SK-N-SH treated with all-trans-retinoic acid at 6 μM for 48 hours (cell line): ENCODE measurements at regions not wholly inside any gene's neighbourhood (a gene's known extent, or its start where the extent isn't known, plus 50 kb on each side); places are given as distances from the start of the nearest gene placed in this dataset.

Source experiments
- ATAC-seq: fragments of 200-7000 bp; cut with Tn5 transposase; 3 replicates; pipeline ENCODE4 v1.9.1; 2020; ENCODE audit warnings: mild to moderate bottlenecking, moderate library complexity
- ARNTL ChIP-seq: fragments of 450-650 bp; formaldehyde crosslinking; IDR thresholded peaks from 2 replicates; pipeline ENCODE4 v1.5.0; 2020; ENCODE audit warnings: low read depth, mild to moderate bottlenecking, moderate library complexity, borderline replicate concordance
- BACH2 ChIP-seq: fragments of 250-450 bp; sonication (Bioruptor Pico); IDR thresholded peaks from 2 replicates; pipeline ENCODE4 v1.9.0; 2021; ENCODE audit warnings: mild to moderate bottlenecking, borderline replicate concordance
- CREB5 ChIP-seq: fragments of 250-450 bp; sonication (Bioruptor Pico); IDR thresholded peaks from 2 replicates; pipeline ENCODE4 v1.5.1; 2020; ENCODE audit warnings: low read depth, mild to moderate bottlenecking, moderate library complexity
- CSDC2 ChIP-seq: fragments of 250-450 bp; sonication (Bioruptor Pico); IDR thresholded peaks from 2 replicates; pipeline ENCODE4 v1.5.0; 2020; ENCODE audit warnings: mild to moderate bottlenecking, moderate library complexity
- CSRNP3 ChIP-seq: fragments of 250-450 bp; sonication (Bioruptor Pico); IDR thresholded peaks from 2 replicates; pipeline ENCODE4 v1.5.1; 2021; ENCODE audit warnings: mild to moderate bottlenecking, moderate library complexity
- ESRRG ChIP-seq: fragments of 250-450 bp; sonication (Bioruptor Pico); IDR thresholded peaks from 2 replicates; pipeline ENCODE4 v1.6.1; 2021; ENCODE audit warnings: mild to moderate bottlenecking
- GLIS3 ChIP-seq: fragments of 250-450 bp; sonication (Bioruptor Pico); IDR thresholded peaks from 2 replicates; pipeline ENCODE4 v1.5.0; 2020; ENCODE audit warnings: mild to moderate bottlenecking, moderate library complexity
- ISL1 ChIP-seq: fragments of 250-450 bp; sonication (Bioruptor Pico); IDR thresholded peaks from 2 replicates; pipeline ENCODE4 v2.1.2; 2022; ENCODE audit warnings: mild to moderate bottlenecking, moderate library complexity
- OSR1 ChIP-seq: fragments of 250-450 bp; sonication (Bioruptor Pico); IDR thresholded peaks from 2 replicates; pipeline ENCODE4 v1.8.0; 2022; ENCODE audit warnings: moderate library complexity, mild to moderate bottlenecking, inconsistent platforms
- PATZ1 ChIP-seq: fragments of 250-450 bp; sonication (Bioruptor Pico); IDR thresholded peaks from 2 replicates; pipeline ENCODE4 v1.8.0; 2020; ENCODE audit warnings: mild to moderate bottlenecking, moderate library complexity, borderline replicate concordance
- POU6F1 ChIP-seq: fragments of 250-450 bp; sonication (Bioruptor Pico); IDR thresholded peaks from 2 replicates; pipeline ENCODE4 v1.8.0; 2021; ENCODE audit warnings: low read depth, mild to moderate bottlenecking, moderate library complexity, borderline replicate concordance
- PPARA ChIP-seq: fragments of 250-450 bp; sonication (Bioruptor Pico); IDR thresholded peaks from 2 replicates; pipeline ENCODE4 v1.5.0; 2020; ENCODE audit warnings: mild to moderate bottlenecking, borderline replicate concordance
- RARB ChIP-seq: fragments of 250-450 bp; sonication (Bioruptor Pico); IDR thresholded peaks from 2 replicates; pipeline ENCODE4 v1.8.0; 2021; ENCODE audit warnings: mild to moderate bottlenecking, moderate library complexity
- SNAI2 ChIP-seq: fragments of 250-450 bp; sonication (Bioruptor Pico); IDR thresholded peaks from 2 replicates; pipeline ENCODE4 v1.5.0; 2020; ENCODE audit warnings: mild to moderate bottlenecking, moderate library complexity
- TOX ChIP-seq: fragments of 250-450 bp; sonication (Bioruptor Pico); IDR thresholded peaks from 2 replicates; pipeline ENCODE4 v1.8.0; 2021; ENCODE audit warnings: mild to moderate bottlenecking, moderate library complexity, borderline replicate concordance
- TSHZ2 ChIP-seq: fragments of 250-450 bp; sonication (Bioruptor Pico); IDR thresholded peaks from 2 replicates; pipeline ENCODE4 v1.5.0; 2020; ENCODE audit warnings: mild to moderate bottlenecking, moderate library complexity
- ZC3H10 ChIP-seq: fragments of 250-450 bp; sonication (Bioruptor Pico); IDR thresholded peaks from 2 replicates; pipeline ENCODE4 v1.5.1; 2021; ENCODE audit warnings: mild to moderate bottlenecking, moderate library complexity
- ZFP3 ChIP-seq: fragments of 250-450 bp; sonication (Bioruptor Pico); IDR thresholded peaks from 2 replicates; pipeline ENCODE4 v1.5.0; 2020; ENCODE audit warnings: mild to moderate bottlenecking, moderate library complexity
- ZFP30 ChIP-seq: fragments of 450-650 bp; formaldehyde crosslinking; IDR thresholded peaks from 2 replicates; pipeline ENCODE4 v1.5.0; 2022; ENCODE audit warnings: mild to moderate bottlenecking, moderate library complexity
- ZNF565 ChIP-seq: fragments of 450-650 bp; formaldehyde crosslinking; conservative IDR thresholded peaks from 2 replicates; pipeline ENCODE4 v1.5.0; 2020; ENCODE audit warnings: low read depth, mild to moderate bottlenecking, moderate library complexity
- ZNF70 ChIP-seq: fragments of 450-650 bp; formaldehyde crosslinking; IDR thresholded peaks from 2 replicates; pipeline ENCODE4 v1.5.0; 2020; ENCODE audit warnings: mild to moderate bottlenecking, moderate library complexity
- ZNF8 ChIP-seq: fragments of 450-650 bp; formaldehyde crosslinking; IDR thresholded peaks from 2 replicates; pipeline ENCODE4 v1.5.0; 2020; ENCODE audit warnings: mild to moderate bottlenecking, moderate library complexity

GRCh38 chr4:64495946-64496345, 86.7 kb upstream of the TECRL start:
- TF ChIP-seq PATZ1 (CRISPR knock-in tag) (no peak), CSDC2 (CRISPR knock-in tag) (no peak), ARNTL (CRISPR knock-in tag) (no peak), POU6F1 (no peak), CSRNP3 (CRISPR knock-in tag) (no peak), TOX (CRISPR knock-in tag) (no peak), TSHZ2 (no peak), RARB (CRISPR knock-in tag) (no peak), CREB5 (CRISPR knock-in tag) (no peak), ZFP30 (CRISPR knock-in tag) (no peak), ISL1 (CRISPR knock-in tag) (no peak), ESRRG (CRISPR knock-in tag) (no peak), ZNF565 (CRISPR knock-in tag) (no peak), ZNF8 (CRISPR knock-in tag) (no peak), ZFP3 (CRISPR knock-in tag) (no peak), PPARA (no peak), SNAI2 (CRISPR knock-in tag) (no peak), BACH2 (CRISPR knock-in tag) (no peak), OSR1 (CRISPR knock-in tag) (no peak), ZC3H10 (CRISPR knock-in tag) (no peak)
- ATAC-seq: no peak

GRCh38 chr4:64489628-64490027, 80.4 kb upstream of the TECRL start:
- ATAC-seq: no peak
- TF ChIP-seq CSDC2 (CRISPR knock-in tag) (no peak), PPARA (no peak), ZNF8 (CRISPR knock-in tag) (no peak), ZFP30 (CRISPR knock-in tag) (no peak), ZFP3 (CRISPR knock-in tag) (no peak), SNAI2 (CRISPR knock-in tag) (no peak), GLIS3 (CRISPR knock-in tag) (no peak), ZNF70 (CRISPR knock-in tag) (no peak), ISL1 (CRISPR knock-in tag) (no peak), TOX (CRISPR knock-in tag) (no peak), POU6F1 (no peak), BACH2 (CRISPR knock-in tag) (no peak)
